ENCODE measurements at regions not wholly inside any gene's neighbourhood (a gene's known extent, or its start where the extent isn't known, plus 50 kb on each side); places are given as distances from the start of the nearest gene placed in this dataset.

DNA sequence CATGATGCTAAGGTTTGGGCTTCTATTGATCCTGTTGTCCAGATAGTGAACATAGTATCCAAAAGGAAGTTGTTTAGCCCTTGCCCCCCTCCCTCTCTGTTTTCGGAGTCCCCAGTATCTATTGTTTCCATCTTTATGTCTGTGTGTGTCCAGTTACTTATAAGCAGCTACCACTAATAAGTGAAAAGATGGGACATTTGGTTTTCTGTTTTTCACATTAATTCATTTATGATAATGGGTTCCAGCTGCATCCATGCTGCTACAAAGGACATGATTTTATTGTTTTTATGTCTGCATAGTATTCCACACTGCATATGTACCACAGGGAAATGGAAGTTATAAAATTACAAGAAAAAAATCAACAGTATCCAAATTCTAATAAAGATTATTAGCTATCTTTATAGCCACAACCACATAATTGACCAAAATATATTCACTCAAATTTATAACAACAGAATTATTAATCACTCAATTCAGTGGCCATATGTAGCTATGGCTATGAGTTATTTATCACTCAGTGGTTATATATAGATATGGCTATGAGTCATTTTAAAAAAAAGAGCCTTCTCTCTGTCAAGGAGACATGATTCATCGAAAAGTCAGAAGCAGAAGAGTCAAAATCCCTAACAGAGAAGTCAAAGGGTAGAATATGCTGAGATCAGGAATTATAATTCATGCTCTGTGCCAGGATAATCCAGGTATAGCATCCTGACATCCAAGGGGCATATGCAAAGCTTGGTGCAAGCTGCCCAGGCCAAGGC is 367.5 kb downstream of the DEPDC1B start:
- DNase-seq (ENCODE audit: low spot score): no peak
- no TSS peak for BruUV-seq (replicated peaks)
- POLR2A ChIA-PET (ENCODE audit: low non-redundant PET): no interaction called here
- Histone ChIP-seq H3K9me3 (ENCODE audit: low read depth, low read length, poor library complexity, severe bottlenecking) (no peaks in the 10 kb centered on the region), H3K4me1 (ENCODE audit: insufficient read depth, low read length, poor library complexity, severe bottlenecking) (no peaks in the 10 kb centered on the region), H3K36me3 (ENCODE audit: insufficient read depth, low read length, poor library complexity, severe bottlenecking) (no peaks in the 10 kb centered on the region), H3K27ac (ENCODE audit: low read depth, low read length, poor library complexity, severe bottlenecking) (no peak overlapping the region), H3K4me3 (ENCODE audit: low read depth, low read length, poor library complexity, severe bottlenecking) (no peak overlapping the region), H3K27me3 (replicated peaks; ENCODE audit: insufficient read depth, low read depth, low read length, poor library complexity) (peaks cover 15% of the 10 kb centered on the region)
- TF ChIP-seq, protein P1, sequence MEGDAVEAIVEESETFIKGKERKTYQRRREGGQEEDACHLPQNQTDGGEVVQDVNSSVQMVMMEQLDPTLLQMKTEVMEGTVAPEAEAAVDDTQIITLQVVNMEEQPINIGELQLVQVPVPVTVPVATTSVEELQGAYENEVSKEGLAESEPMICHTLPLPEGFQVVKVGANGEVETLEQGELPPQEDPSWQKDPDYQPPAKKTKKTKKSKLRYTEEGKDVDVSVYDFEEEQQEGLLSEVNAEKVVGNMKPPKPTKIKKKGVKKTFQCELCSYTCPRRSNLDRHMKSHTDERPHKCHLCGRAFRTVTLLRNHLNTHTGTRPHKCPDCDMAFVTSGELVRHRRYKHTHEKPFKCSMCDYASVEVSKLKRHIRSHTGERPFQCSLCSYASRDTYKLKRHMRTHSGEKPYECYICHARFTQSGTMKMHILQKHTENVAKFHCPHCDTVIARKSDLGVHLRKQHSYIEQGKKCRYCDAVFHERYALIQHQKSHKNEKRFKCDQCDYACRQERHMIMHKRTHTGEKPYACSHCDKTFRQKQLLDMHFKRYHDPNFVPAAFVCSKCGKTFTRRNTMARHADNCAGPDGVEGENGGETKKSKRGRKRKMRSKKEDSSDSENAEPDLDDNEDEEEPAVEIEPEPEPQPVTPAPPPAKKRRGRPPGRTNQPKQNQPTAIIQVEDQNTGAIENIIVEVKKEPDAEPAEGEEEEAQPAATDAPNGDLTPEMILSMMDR (conservative IDR thresholded peaks at IDR 0.05; ENCODE audit: low read depth, low read length): no peak
- no peak for TF ChIP-seq EZH2 (IDR thresholded peaks at IDR 0.05; ENCODE audit: borderline replicate concordance, low read depth, low read length, poor library complexity, severe bottlenecking)
- CTCF ChIA-PET: no interaction called here
- intact Hi-C loops (cut with micrococcal nuclease; ENCODE audit: unreplicated experiment): no loop called here

DNA sequence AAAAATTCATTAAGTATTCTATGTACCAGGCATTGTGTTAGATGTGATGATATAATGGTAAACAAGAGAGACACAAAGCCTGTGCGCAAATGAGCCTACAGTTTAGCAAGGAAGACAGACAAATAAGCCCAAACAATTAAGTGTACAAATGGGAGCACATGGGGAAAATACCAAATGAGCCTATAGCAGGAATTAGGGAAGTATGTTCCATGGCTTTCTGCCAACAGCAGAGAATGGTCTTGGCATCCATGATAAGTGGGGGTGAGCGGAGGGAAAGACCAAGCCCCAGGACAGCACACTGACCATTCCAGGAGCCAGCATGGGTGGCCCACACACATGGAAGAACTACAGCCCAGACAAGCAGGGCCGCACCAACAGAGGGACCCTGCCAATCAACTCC is 369.7 kb downstream of the DEPDC1B start:
- Histone ChIP-seq H3K9me3 (ENCODE audit: low read depth, low read length, poor library complexity, severe bottlenecking) (no peaks in the 10 kb centered on the region), H3K36me3 (ENCODE audit: insufficient read depth, low read length, poor library complexity, severe bottlenecking) (no peaks in the 10 kb centered on the region), H3K4me3 (ENCODE audit: low read depth, low read length, poor library complexity, severe bottlenecking) (no peak overlapping the region), H3K27ac (ENCODE audit: low read depth, low read length, poor library complexity, severe bottlenecking) (no peak overlapping the region), H3K4me1 (ENCODE audit: insufficient read depth, low read length, poor library complexity, severe bottlenecking) (no peaks in the 10 kb centered on the region), H3K27me3 (replicated peaks; ENCODE audit: insufficient read depth, low read depth, low read length, poor library complexity) (peaks cover 24% of the 10 kb centered on the region)
- no TSS peak for BruUV-seq (replicated peaks)
- ChIA-PET POLR2A (ENCODE audit: low non-redundant PET) (no interaction called here), CTCF (no interaction called here)
- DNase-seq (ENCODE audit: low spot score): no peak
- intact Hi-C loops (cut with micrococcal nuclease; ENCODE audit: unreplicated experiment): no loop called here
- no peak for TF ChIP-seq EZH2 (IDR thresholded peaks at IDR 0.05; ENCODE audit: borderline replicate concordance, low read depth, low read length, poor library complexity, severe bottlenecking)
- TF ChIP-seq, protein P1 (conservative IDR thresholded peaks at IDR 0.05; ENCODE audit: low read depth, low read length): no peak

DNA sequence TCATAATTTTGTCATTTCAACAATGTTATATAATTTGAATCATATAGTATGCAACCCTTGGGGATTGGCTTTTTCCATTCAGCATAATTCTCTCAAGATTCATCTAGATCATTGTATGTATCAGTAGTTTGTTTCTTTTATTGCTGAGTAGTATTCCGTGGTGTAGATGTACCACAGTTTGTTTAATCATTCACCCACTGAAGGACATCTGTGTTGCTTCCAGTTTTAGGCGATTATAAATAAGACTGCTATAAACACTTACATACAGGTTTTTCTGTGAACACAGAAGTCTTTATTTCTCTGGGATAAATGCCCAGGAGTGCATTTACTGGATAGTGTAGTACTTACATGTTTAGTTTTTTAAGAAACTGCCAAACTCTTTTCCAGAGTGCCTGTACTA is 374.1 kb downstream of the DEPDC1B start:
- intact Hi-C loops (cut with micrococcal nuclease; ENCODE audit: unreplicated experiment): no loop called here
- Histone ChIP-seq H3K27ac (ENCODE audit: low read depth, low read length, poor library complexity, severe bottlenecking) (no peak overlapping the region), H3K9me3 (ENCODE audit: low read depth, low read length, poor library complexity, severe bottlenecking) (no peaks in the 10 kb centered on the region), H3K4me3 (ENCODE audit: low read depth, low read length, poor library complexity, severe bottlenecking) (no peak overlapping the region), H3K27me3 (replicated peaks; ENCODE audit: insufficient read depth, low read depth, low read length, poor library complexity) (peaks cover 24% of the 10 kb centered on the region), H3K36me3 (ENCODE audit: insufficient read depth, low read length, poor library complexity, severe bottlenecking) (no peaks in the 10 kb centered on the region), H3K4me1 (ENCODE audit: insufficient read depth, low read length, poor library complexity, severe bottlenecking) (no peaks in the 10 kb centered on the region)
- ChIA-PET CTCF (no interaction called here), POLR2A (ENCODE audit: low non-redundant PET) (no interaction called here)
- BruUV-seq (replicated peaks): no TSS peak
- no peak for TF ChIP-seq EZH2 (IDR thresholded peaks at IDR 0.05; ENCODE audit: borderline replicate concordance, low read depth, low read length, poor library complexity, severe bottlenecking)
- TF ChIP-seq, protein P1 (conservative IDR thresholded peaks at IDR 0.05; ENCODE audit: low read depth, low read length): no peak
- no peak for DNase-seq (ENCODE audit: low spot score)

All from A673 (cell line).